Adrenal gland (tissue), 5 donors: ENCODE measurements at regions not wholly inside any gene's neighbourhood (a gene's known extent, or its start where the extent isn't known, plus 50 kb on each side); places are given as distances from the start of the nearest gene placed in this dataset.

Experiments
- POLR2A ChIP-seq, 2 donors: fragments of 450-650 bp; IDR thresholded peaks; one replicate each; pipeline ENCODE4 v1.6.1; 2017; ENCODE audit warnings: antibody characterized with exemption in 2 of 2, mild to moderate bottlenecking in 2 of 2, moderate library complexity in 1 of 2
- TF ChIP-seq, protein P1 (sequence below), 6 experiments: fragments of 450-650 bp in 4 of 6; fragments of 200-600 bp in 2 of 6; sonication (generic) in 1 of 6; IDR thresholded peaks; 1 replicate in 5 of 6; 2 replicates in 1 of 6; pipeline versions ENCODE4 v1.5.1 to v1.8.0; 2016 to 2021; ENCODE audit warnings: antibody characterized with exemption in 6 of 6, mild to moderate bottlenecking in 2 of 6, moderate library complexity in 1 of 6
- donor health status: DM: no; HTN: no; CAD: no.

- TF ChIP-seq, protein P1, sequence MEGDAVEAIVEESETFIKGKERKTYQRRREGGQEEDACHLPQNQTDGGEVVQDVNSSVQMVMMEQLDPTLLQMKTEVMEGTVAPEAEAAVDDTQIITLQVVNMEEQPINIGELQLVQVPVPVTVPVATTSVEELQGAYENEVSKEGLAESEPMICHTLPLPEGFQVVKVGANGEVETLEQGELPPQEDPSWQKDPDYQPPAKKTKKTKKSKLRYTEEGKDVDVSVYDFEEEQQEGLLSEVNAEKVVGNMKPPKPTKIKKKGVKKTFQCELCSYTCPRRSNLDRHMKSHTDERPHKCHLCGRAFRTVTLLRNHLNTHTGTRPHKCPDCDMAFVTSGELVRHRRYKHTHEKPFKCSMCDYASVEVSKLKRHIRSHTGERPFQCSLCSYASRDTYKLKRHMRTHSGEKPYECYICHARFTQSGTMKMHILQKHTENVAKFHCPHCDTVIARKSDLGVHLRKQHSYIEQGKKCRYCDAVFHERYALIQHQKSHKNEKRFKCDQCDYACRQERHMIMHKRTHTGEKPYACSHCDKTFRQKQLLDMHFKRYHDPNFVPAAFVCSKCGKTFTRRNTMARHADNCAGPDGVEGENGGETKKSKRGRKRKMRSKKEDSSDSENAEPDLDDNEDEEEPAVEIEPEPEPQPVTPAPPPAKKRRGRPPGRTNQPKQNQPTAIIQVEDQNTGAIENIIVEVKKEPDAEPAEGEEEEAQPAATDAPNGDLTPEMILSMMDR (IDR thresholded peaks at IDR 0.05): no peak
- no peak for TF ChIP-seq POLR2A (IDR thresholded peaks at IDR 0.05)
Measured at GRCh38 chr12:111111681-111112080, 191.3 kb upstream of the MYL2 start.
